ENCODE measurements at regions not wholly inside any gene's neighbourhood (a gene's known extent, or its start where the extent isn't known, plus 50 kb on each side); places are given as distances from the start of the nearest gene placed in this dataset.
"Not testable (repeated sequence)": the region's sequence is repeated elsewhere in the genome, so short reads cannot be mapped to it uniquely, and the experiment has no call there.

DNA sequence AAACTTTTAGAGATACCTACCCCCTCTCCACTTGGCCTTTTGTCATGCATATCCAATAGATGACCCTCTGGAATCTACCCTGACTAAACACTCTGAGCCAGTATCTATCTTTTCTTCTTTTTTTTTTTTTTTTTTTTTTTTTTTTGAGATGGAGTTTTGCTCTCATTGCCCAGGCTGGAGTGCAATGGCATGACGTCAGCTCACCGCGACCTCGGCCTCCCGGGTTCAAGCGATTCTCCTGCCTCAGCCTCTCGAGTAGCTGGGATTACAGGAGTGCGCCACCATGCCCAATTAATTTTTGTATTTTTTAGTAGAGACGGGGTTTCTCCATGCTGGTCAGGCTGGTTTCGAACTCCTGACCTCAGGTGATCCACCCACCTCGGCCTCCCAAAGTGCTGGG, 50.8 kb upstream of the GRIN2B start:
- DNase-seq: not testable (repeated sequence)

DNA sequence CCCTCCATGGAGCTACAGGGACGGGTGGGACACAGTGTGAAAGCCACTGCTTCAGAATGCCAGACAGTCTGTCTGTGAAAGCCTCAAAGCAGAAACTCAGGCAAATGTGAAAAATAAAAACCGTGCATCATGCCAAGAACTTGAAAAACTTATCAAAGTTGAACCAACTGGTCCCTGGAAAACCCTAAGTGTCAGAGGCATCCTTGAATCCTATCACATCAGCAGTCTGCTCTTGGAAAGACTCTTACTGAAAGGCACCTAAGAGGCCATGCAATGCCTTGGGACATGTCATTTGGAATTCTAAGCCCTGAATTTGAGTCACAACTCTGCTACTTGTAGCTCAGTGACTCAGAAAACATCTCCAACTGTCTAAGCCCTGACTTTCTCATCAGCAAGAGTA, 62.4 kb upstream of the GRIN2B start:
- DNase-seq: no peak

DNA sequence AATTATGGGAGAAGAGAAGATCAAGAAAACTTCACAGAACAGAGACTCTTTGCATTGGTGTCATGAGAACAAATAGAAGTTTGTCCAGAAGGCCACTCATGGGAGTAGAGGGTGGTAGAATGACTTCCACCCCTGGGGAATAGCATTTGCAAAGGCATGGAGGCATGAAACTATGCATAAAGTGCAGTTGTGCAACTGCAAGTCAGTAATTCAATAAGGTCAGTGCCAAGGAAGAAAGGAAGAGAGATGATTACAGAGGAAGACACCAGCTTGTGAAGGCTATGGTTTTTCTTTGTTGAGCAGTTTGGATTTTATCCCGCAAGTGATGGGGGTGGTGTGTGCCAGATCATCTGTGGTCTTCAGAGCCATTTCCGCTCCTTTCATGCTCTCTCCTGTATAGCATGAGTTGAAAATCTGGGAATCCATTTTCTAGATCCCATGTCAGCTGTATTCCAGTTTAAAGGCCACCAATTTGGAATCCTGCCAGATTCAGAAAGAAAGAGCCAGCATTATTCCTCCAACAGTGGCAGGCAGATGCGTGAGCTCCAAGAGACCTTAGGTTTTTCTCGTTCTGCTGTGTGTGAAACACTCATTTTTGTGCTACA, 67.6 kb upstream of the GRIN2B start:
- no peak for DNase-seq

DNA sequence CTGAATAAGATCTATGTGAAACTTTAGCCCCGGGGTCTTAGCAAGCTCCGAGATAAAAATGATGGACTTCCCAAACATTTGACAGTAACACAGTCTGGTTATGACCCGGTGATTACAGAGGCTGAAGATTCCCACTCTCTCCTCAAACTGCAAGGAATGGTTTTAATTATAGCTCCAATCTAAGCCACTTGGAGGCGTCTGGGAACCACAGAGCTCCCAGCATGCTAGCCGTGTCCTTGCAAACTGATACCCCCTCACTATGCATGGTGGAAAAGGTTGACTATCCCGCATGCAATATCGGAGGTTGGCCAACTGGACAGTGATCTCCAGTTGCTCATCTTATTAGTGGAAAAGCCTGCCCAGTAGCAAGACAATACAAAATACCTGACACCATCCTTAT, 76.5 kb upstream of the GRIN2B start:
- DNase-seq: no peak

DNA sequence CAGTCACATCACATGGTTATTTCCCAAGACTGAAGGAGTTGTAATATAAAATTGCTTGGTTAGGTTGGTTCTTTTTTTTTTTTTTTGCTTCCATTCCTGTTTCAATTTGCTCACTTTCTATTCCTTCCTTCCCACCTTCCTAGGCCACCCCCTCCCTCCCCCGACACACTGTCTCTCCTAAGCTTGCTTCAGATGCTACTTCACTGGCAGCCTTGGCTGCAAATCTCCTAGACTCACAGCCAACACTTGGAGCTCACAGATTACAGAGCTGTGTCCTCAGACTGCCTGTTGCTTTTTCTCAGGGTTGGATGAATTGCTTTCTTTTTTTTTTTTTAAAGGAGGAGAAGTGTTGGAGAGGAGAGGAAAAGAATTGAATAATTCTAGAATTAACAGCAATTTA, 77.3 kb upstream of the GRIN2B start:
- DNase-seq: no peak

DNA sequence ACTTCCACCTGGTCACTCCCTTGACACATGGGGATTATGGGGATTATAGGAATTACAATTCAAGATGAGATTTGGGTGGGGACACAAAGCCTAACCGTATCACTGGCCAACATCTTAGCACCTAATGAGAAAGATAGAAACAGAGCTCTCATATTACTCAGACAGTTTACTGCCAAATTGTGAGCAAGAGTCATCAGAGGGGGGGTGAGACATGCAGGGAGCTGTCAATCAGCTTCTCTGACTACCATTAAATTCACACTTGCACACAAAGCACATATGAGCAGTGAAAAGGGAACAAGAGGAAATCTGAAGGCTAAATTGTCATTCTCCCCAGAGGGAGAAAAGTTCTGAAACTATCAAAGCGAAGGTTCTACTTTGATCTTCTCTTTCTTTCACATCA, 78.1 kb upstream of the GRIN2B start:
- DNase-seq: no peak

DNA sequence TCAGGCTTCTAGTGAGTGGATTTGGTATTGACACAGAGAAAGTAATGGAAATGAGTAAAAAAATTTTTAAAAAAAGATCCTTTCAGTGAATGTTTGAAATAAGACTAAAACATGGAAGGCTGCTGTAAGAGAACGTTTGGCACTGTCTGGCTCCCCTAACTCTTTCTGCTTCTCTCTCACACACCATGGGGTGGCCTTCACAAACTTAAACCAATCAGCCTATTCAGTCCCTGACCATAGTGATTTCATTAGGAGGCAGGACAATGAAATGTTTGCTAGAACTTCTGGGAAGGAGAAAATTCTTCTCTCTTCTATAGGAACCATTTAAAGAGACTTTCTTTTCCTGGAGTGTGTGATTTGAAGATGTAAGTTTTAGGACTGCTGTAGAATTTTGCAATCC, 84.2 kb upstream of the GRIN2B start:
- DNase-seq: no peak

DNA sequence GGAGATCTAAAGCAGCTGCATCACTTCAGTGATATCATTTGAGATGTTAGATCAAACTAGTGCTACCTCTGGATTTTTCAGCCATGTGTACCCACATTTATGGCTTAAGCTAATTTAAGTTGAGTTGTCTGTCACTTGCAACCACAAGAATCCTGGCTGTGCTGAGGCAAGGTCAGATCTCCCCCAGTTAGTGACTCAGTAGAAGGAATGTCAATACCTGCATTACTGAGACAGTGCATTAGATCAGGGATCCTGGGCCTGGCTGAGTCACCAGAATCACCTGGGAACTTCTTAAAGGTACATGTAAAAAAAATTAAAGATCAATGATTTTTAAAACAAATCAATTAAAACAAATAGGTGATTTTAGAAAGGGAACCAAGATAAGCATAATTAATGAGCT, 84.6 kb upstream of the GRIN2B start:
- DNase-seq: no peak

DNA sequence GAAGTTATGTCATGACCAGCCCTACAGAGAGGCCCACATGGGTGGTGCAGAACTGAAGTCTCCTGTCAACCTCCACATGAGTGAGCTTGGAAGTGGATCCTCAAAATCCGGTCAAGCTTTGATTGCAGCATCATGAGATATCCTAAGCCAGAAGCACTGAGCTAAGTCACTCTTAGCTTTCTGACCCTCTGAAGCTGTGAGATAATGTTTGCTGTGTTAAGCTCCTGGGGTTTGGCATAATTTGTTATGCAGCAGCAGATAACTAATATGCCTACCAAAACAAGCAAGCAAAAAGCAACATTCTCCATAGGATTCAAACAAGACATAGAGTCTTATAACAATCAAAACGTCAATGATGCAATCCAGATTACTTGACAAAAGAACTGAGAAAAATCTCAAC, 87.6 kb upstream of the GRIN2B start:
- no peak for DNase-seq

DNA sequence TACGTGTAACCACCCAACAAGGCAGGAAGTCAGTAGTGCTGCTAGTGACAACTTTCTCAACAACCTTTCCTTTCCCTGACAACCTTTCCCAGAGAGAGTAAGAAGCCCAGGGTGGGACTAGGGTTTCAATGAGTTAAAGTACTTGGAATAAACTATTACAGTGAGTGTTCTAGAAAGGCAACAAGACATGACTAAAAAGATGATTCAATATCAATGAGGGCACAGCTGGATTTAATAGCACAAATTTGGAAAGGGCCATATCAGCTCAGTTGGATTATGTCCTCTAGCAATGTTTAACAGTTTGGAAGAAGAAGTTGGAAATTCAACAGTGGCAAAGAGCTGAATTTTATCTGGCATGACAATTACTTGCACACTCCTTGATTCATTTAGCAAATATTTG, 90.4 kb upstream of the GRIN2B start:
- no peak for DNase-seq

DNA sequence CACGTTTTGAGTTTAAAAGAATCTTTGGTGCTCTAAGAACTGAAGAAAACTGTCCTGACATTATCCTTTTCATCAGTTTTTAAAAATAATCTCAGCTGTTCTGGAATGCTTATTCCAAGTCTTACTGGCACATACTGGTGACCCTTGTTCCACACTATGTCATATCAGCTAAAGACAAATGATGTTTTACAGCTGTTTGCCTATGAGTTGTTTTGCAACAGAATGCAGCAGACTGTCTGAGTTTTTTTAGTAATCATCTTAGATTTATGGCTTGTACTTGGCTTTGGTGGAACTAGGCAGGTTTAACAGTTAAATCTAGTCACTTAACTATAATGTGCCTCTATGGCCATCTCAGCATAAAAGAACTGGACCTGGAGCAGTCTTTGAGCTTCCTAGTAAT, 91.6 kb upstream of the GRIN2B start:
- DNase-seq: no peak

DNA sequence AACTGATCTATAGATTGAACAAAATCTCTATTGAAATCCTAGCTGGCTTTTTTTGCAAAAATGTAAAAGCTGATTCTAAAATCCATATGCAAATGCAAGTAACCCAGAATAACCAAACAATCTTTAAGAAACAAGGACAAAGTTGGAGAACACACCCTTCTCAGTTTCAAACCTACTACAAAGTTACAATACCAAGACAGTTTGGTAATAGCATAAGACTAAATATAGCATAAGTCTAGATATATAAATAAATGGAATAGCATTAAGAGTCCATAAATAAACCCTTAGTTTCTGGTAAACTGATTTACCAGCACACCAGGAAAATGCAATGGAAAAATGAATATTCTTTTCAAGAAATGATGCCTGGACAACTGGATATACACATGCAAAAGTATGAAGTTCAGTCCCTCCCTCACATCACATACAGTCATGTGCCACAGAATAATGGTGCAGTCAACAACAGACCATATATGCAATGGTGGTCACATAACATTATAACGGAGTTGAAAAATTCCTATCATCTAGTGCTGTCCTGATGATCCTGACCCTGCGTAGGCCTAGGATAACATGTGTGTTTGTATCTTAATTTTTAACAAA, 94.5 kb upstream of the GRIN2B start:
- no peak for DNase-seq

DNA sequence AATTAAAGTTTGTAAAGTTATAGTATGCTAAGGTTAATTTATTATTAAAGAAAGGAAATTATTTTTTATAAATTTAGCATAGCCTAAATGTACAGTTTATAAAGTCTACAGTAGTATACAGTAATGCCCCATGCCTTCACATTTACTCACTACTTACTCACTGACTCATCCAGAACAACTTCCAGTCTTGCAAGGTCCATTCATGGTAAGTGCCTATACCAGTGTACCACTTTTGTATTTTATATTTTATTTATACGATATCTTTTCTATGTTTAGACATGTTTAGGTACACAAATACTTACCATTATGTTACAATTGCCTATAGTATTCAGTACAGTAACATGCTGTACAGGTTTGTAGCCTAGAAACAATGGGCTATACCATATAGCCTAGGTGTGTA, 95.1 kb upstream of the GRIN2B start:
- DNase-seq: no peak

DNA sequence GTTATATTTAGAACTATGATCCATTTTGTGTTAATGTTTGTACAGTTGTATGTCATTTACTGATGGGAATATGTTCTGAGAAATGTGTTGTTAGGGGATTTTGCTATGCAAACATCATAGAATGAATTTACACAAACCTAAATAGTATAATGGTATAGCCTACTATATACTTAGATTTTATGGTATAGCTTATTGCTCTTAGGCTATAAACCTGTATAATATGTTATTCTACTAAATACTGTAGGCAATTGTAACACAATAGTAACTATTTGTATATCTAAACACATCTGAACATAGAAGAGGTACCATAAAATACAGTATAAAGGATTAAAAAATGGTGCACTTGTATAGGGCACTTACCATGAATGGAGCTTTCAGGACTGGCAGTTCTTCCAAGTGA, 105.4 kb upstream of the GRIN2B start:
- no peak for DNase-seq

DNA sequence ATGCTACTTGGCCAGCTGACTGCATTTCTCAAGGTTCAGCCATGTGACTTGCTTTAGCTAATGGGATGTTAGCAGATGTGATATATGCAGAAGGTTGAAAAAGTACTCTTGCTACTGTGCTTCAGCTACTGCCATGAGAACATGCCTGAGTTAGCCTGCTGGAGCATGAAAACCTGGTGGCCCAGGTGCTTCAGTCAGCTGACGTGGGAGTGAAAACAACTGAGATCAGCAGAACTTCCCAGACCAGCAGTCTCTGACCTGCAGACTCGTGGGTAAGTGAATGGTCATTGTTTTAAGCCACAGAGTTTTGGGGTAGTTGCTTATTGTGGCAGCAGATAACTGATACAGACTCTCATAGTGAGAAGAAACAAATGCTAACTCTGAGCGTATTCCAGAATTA, 118.6 kb upstream of the GRIN2B start:
- DNase-seq: no peak

DNA sequence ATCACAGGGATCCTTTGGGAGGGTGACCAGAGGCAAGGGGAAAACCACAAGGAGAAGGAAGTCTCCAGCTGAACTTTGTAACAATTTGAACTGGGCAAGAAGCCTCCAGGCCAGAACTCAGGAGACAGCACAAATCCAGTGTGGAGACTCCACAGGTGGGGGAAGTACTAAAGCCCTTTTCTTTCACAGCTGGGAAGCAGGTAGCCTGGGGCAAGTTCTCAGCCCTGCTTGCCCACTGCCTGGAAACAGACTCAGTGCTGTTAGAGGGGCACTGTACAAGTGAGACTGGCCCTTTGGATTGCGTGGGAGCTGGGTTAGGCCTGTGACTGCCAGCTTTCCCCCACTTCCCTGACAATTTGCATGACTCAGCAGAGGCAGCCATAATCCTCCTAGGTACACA, 120.2 kb upstream of the GRIN2B start:
- DNase-seq: not testable (repeated sequence)

DNA sequence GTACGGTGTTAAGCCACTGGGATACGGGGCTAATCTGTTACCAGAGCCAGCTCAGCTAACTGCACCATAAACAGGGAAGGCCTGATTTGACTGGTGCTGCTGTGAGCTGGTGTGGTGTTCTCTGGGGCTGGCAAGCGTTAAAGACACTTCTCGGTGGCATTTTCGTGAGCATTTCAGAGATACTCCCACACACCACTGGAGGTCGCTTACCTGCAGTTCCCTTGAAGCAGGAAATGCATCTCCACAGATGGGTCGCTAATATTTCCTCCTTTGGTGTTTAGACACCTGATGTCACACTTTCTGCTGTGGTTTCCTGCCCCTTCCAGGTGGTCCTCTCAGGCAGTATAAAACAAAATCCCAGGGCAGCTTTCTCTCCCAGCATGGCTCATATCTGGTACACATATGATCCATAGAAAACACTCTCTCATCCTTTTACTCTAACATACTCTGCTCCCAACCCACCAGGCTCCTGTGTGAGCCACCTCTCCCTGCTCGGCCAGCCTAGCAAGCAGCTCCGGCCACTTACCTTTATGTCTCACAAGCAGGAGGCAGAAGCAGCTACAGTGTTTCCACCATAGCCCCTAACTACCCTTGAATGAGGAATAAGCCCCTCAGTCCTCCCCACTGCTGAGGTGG, 129.9 kb upstream of the GRIN2B start:
- DNase-seq: peak in 1 of 2 donors; percentile 29

DNA sequence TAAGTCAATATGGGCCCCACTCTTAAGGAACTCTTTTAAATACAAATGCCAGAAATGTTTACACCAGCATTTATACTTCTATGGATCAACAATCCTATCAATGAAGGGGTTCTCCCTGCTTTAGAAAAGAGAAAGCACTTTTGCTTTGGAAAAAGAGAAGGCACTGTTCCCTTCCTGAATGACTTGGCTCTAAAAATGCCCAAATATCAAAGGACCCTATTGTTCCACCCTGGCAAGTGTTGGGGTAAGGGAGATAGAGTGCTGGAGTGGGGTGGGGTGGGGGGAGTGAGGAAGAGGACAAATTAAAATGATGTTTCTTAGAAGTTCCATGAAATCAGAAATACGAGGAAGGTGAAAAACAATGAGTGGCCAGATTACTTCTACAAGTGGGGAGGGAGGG, 131.6 kb upstream of the GRIN2B start:
- no peak for DNase-seq

DNA sequence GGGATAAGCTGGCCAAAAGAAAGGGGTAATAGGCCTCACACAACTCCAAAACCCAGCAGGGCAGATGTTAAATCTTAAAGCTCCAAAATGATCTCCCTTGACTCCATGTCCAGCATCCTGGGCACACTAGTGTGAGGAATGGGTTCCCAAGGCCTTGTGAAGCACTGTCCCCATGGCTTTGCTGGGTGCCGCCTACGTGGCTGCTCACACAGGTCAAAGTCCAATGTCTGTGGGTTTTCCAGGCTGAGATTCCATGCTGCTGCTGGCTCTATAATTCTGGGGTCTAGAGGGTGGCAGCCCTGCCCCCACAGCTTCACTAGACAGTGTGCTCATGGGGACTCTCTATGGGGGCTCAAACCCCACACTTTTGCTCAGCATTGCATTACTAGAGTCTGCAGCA, 145.3 kb upstream of the GRIN2B start:
- no peak for DNase-seq

DNA sequence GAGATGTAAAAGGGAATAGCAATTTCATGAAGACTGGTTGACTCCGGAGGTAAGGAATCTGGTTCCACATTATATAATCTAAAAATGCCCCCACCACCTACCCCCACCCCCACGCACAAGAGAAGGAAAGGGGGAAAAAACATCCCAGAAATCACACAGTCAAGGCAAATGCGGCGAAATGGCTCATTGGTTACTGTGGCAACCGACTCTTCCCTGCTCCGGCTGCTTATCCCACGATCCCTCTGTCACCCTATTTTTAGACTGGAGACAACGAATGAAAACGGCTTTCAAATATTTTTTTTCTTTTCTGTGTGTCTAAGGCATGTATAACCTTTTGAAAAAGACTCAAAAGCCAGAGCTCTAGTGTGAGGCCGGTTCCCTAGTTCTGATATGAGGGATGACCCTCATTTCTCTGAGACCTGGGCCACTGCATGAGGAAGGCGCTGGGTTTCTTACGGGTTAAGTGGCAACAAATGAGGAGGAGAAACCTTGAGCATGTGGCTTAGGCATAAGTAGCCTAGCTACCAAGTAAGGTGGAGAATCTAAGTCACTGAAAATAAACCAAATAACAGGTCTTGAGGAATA, 148.3 kb upstream of the GRIN2B start:
- no peak for DNase-seq

DNA sequence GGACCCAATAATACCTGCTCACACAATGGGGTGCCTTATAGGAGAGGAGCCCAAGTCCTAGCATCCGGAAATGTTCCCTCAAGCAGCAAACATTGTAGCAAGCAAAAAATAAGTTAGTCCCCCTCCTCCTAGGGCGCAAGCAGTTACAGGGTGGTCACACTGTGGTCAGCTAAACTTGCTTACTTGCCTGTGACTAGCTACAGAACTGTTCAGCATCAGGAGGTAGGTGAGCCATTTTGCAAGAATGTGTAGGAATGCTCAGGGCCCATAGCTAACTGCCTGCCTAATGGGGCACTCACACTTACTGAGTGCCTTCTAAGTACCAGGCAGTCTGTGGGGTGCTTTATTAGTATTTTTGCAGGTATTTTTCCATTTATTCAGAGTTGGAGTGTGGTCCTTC, 154.6 kb upstream of the GRIN2B start:
- no peak for DNase-seq

DNA sequence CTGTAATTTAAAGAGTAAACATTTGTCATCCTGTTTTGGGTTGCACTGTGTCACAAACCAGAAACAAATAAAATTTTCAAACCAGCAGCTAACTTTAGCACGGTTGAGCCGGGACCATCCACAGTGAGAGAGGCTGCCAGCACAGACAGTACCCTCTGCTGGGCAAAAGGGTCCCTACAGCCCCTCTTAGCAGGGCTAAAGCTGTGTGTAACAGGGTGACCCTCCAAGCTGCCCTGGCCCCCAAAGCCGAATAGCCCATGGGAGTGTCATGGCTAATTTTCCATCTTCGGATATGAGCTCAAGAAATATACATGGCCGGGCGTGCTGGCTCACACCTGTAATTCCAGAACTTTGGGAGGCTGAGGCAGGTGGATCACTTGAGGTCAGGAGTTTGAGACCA, 157.1 kb upstream of the GRIN2B start:
- no peak for DNase-seq

DNA sequence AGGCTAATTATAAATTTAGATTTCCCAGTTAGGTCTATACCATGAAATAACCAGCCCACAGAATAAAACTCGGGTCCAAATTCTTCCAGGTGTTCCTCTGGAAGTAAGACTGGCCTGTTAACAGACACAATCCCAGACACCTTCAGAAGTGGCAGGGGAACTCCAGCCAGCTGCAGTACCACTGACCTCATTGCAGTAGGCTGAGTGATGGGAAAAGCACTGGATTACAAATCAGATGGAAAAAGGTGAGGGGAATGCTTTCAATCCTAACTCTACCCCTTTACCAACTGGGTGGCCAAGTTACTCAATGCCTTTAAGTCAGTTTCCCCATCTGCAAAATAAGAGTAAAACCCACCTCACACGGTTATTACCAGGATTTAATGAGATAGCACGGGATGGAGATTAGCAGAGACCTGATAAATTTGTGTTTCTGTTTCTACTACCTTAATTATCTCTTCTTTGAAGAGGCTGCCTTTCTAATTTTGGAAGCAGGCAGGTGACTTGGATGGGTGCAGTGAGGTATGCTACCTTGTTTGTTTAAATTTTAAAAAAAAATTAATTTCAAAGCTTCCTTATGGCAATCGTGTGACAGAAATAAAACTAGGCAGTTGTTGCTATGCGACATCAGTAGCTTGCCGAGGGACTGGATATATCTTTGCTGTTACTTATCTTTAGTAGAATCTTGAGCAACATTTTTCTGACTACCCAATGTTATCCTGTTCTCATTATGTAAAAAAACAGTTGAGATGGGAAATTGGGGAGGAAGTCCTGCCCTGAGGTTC, 167.3 kb upstream of the GRIN2B start:
- DNase-seq: no peak

DNA sequence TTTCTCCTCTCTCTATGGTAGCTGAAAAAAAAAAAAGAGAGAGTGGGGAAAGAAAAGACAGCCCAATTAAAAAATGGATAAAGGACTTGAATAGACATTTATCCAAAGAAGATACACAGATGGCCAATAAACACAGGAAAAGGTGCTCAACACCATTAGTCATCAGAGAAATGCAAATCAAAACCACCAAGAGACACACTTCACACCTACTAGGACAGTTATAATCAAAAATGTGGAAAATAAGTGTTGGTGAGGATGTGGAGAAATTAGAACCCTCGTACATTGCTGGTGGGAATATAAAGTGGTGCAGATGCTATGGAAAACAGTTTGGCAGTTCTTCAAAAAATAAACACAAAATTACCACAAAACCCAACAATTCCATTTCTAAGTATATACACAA, 172.4 kb upstream of the GRIN2B start:
- DNase-seq: no peak
